ENCODE measurements at regions not wholly inside any gene's neighbourhood (a gene's known extent, or its start where the extent isn't known, plus 50 kb on each side); places are given as distances from the start of the nearest gene placed in this dataset.
"Not testable (repeated sequence)": the region's sequence is repeated elsewhere in the genome, so short reads cannot be mapped to it uniquely, and the experiment has no call there.

DNA sequence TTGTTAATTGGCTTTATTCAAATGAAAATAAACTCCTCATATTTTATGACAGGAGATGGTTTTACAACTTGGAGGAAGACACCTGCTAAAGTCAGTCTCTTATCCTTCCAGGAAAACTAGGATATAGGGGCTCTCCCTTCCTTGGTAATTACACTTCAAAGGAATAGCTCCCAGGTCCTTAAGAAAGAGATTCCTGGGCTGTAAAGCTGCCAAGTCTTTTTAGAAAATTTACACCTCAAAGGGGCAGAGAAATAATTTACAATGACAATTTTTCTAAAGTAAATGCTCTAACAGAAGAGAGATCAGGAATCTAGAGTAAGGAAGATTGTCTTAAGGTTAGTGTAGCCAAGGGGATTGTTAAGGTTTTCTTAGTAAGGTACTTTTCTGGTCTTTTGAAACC, 1359.0 kb downstream of the OLFM4 start:
- DNase-seq (ENCODE audit: extremely low read depth, low read depth): no peak

DNA sequence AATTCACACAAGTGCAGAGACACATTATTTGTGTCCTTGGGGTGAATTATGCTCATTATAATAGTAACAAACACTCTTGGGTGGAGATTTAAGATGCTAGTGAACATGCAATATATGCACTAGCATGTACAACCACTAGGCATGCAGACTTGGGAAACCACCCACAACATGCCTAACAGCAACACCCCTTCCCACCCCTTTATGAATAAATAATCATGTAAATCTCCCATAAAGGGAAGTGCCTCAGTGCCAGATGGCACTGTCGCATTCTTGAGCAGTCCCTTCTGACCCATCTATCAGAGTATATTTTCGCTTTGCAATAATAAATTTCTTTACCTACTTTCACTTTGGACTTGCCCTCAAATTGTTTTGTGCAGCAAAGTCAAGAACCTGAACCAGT, 1362.2 kb downstream of the OLFM4 start:
- DNase-seq (ENCODE audit: extremely low read depth, low read depth): no peak

DNA sequence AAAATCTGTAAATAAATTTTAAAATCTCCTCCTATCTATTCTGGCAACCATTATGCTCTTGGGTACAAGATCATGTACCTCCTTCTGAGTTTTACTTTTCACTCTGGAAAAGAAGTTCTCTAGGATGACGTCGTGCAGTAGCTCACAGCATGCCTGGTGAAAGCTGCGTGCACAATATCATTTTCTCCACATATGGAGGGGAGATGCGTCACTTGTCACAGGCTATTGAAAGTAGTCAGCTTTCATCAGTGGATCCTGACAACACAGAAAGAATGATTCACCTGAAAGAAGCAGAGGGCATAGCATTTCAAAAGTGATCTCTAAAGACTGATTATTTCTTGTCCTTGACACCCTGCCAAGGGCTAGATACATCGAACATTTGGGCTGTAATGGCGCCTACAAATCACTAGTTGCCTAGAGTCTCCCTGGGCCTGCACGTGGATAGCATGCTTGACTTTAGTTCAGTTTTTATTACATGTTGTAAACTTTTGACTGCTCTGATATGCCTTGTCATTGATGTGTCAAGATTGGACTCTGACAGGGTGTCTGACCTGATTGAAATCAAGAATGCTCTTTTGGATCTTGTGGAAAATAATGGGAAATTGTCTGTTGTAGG, 1365.6 kb downstream of the OLFM4 start:
- DNase-seq (ENCODE audit: extremely low read depth, low read depth): no peak

DNA sequence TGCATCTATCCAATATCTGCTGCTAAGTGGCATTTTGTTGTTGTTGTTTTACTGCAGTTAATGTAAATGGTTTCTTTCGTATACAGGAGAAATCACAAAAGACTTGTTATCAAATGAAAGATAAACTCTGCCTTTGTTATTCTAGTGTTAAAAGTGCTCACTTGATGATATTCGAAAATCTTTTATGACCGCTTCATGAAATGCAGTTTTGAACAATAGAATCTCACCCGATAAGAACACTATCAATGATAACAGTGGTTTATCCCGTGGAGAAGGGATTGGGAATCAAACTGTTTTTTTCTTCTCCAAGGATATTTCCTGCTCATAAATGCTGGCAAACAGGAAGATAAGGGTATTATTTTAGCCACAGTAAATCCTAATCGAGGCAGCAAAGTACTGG, 1366.3 kb downstream of the OLFM4 start:
- no peak for DNase-seq (ENCODE audit: extremely low read depth, low read depth)

DNA sequence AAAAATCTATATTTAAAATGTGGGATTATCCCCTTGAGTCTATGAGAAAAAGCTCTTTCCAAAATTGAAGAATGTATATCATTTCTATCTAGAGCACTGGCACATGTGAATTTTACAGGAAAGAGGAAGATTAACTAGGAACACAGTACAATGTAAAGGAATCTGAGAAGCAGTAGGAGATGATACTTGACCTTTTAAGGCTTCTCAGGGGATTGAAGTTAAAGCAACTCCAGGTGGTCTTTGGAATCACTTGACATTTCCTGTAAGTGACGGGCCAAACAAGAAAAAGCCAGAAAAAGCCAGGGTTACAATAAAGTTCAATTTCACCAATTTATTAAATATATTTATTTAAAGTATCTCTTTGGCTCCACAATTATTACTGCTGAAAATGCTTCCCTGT, 1373.9 kb downstream of the OLFM4 start:
- DNase-seq (ENCODE audit: extremely low read depth, low read depth): no peak

DNA sequence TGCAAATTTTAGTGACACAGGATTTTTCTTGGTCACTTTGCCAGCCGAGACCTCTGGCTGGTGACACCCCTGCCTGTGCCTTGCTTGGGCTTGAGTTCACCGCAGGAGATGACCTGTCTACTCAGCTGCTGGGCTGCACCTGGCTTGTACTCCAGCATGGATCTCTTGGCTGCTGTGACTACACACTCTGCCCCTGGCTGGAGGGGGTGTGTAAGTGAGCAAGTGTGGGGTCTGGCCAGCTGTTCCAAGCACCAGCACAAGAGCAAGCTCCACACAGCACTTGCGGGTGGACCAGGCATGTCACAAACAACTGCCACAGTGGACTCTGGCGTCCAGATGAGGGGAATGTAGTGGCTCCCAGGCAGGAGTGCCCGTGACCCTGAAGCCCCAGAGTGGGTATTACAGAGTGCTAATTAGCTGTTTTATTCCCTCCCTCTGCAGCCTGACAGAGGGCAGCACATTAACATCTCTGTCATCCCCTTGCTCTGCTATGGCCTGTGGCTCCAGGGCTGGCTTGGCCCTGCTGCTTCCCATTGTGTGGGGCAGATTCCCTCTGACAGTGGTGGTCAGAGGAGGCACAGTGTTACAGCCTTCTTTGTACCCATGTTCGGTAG, 1387.2 kb downstream of the OLFM4 start:
- no peak for DNase-seq (ENCODE audit: extremely low read depth, low read depth)

DNA sequence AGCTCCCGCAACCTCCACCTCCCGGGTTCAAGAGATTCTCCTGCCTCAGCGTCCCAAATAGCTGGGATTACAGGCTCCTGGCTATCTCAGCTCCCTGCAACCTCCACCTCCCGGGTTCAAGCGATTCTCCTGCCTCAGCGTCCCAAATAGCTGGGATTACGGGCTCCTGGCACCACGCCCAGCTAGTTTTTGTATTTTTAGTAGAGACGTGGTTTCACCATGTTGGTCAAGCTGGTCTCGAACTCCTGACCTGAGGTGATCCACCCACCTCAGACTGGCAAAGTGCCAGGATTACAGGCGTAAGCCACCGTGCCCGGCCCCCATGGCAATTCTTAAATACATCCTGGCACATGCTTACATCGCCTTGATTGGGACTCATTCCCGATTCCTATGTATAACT, 1394.3 kb downstream of the OLFM4 start:
- not testable (repeated sequence) for DNase-seq (ENCODE audit: extremely low read depth, low read depth)

DNA sequence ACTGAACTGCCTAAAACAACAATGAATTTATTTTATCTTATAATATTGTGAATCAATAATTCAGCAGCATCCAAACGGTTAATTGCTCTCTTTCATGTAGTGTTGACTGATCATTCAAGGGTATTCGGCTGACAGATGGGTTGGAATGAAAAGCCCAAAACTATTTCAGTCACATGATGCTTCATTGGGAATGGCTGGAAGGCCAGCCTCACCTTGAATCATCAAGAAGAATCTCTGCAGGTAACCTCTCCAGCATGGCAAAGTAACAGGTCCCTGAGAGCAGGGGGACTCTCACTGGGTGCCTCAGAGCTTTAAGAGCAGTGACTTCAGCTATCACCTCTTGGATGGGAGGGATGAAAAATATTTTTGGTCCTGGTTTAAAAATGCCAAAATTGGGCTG, 1395.7 kb downstream of the OLFM4 start:
- DNase-seq (ENCODE audit: extremely low read depth, low read depth): no peak

DNA sequence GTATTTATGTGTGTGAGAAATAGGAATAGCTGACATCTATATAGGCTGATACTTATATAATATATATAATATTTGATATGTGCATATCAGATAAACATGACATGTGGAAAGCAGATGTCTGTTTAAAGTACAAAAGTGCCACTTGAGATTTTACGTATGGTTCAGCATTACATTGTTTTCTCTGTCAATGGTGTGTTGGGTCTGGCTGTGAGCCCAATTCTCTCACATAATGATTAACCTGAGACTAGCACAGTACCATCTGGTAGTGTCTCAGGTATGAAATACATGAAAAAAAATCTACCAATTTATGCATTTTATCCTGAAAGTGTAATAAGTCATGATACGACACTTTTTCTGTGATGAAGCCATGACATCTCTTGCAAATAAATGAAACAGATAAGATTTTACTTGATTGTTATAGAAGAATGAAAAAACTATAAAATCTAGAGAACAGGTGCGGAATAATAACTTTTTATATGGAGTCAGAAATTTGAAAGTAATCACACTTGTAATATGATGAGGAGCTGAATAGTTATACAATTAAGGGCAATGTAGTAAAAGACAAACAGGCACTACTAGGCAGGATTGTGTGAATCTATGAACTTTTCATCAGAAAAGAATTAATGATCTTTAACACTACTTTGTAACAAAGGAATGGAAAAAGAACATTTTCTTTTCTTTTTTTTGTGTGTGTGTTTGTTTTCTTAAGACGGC, 1405.0 kb downstream of the OLFM4 start:
- DNase-seq (ENCODE audit: extremely low read depth, low read depth): no peak

DNA sequence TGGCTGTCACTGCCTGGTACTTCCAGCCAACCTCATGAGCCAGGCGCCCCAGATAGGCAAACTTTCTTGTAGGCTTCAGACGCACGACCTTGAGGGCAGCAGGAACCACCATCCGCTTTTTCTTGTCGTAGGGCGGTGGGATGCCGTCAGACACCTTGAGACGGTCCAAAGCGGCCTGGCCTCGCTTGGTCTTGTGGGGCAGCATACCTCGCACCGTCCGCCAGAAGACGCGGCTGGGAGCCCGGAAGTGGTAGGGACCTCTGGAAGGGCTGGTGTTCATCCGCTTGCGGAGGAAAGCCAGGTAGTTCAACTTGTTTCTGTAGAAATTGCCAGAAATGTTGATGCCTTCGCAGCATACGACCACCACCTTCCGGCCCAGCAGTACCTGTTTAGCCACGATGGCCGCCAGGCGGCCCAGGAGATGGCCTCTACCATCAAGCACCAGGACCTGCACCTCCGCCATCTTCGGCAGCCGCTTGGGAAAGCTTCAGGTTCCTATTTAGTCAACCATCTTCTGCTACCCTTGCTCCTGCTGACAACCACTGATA, 1412.3 kb downstream of the OLFM4 start:
- not testable (repeated sequence) for DNase-seq (ENCODE audit: extremely low read depth, low read depth)

DNA sequence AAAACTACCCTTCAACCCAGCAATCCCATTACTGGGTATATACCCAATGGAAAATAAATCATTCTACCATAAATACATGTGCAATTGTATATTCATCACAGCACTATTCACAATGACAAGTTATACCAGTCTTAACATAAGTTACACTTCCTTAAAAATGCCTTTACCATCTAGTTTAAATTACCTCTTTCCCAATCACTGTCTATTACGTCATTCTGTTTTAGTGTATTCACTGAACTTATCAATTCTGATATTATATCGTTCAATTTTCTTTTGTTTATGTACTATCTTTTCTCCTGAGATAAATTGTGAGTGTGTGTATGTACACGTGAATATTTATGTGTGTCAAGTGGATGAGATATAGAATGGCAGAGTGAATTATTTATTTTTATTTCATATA, 1416.8 kb downstream of the OLFM4 start:
- DNase-seq (ENCODE audit: extremely low read depth, low read depth): no peak

DNA sequence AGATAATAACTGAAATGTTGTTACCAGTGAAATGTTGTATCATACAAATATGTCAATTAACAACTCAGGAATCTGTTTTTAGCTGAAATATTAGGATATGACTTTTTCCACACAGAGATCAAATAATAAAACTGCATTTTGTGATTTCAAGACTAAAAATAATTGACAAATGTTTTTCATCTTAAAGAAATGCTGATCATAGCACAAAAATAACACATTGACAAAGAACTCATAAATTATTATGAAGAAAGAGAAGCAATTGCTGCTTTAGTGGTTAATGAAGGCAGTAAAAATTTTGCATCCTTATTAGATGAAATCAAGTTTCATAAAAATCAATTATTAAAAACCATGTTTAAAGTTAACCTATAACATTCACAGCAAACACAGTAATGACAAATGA, 1417.3 kb downstream of the OLFM4 start:
- no peak for DNase-seq (ENCODE audit: extremely low read depth, low read depth)

DNA sequence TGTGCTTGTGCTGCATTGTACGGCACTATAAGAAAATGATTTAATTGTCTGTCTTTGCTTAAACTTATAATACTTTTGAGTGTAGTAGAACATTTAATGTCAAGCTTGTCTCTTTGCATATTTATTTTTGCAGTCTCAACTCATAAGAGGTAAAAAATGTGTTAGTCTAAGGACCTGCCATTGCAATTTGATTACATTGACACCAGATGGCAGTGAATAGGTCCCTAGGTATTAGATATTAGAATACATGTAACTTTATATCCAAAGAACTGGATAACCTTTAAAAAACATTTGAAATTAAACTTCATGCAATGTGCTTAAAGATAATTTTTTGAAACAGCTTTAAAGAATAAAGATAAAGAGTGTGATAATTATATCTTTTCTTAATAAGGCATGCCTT, 1421.3 kb downstream of the OLFM4 start:
- no peak for DNase-seq (ENCODE audit: extremely low read depth, low read depth)

DNA sequence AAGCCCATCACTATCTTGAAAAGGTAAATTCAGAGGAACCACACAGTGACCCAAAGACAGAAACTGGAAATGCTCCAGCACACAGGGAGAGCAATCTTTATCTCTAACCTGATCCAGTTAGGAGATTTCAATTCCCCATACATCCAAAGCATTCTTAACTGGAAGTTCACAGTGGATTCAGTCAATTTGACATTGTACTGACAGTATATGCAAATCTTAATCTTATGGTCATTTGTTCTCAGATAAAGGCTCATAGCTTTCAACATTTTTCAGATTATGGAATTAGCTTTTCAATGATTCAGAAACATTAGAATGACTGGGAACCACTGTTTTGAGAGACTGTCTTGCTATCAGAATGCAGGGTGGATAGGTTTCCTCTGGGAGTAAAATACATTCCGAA, 1455.6 kb downstream of the OLFM4 start:
- no peak for DNase-seq (ENCODE audit: extremely low read depth, low read depth)

DNA sequence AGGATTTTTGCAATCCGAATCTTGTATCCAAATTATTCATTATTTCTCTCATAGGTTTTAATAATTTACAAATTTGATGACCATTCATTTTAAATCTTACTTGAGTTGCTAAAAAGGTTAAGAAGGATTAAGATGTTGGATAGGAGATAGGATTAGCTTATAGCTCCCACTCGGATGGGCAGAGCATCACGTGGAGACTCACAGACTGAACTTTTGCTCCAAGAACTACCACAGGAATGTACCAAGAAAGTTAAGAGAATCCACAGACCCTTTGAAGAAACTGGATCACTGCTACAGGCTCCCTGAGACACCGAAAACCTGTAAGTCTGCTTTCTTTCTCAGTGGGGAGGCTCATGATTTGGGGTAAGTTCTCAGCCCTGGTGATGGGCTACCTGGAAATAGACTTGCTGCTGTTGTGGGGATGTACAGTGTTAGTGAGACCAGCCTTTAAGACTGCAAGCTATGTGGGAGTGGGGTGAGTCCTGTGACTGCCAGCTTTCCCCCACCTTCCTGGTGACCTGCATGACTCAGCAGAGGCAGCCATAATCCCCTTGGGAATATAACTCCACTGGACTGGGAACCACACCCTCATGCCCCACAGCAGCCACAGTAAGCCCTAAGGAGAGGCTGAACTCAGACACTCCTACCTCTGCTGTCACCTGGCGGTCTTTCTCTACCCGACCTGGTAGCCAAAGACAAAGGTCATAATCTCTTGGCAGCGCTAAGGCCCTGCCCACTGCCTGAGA, 1458.0 kb downstream of the OLFM4 start:
- no peak for DNase-seq (ENCODE audit: extremely low read depth, low read depth)

DNA sequence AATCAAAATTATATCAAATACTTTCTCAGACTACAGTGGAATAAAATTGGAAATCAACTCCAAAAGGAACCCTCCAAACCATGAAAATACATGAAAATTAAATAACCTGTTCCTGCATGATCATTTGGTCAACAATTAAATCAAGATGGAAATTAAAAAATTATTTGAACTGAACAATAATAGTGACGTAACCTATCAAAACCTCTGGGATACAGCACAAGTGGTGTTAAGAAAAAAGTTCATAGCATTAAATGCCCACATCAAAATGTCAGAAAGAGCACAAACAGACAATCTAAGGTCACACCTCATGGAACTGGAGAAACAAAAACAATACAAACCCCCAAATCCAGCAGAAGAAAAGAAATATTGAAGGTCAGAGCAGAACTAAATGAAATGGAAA, 1460.7 kb downstream of the OLFM4 start:
- no peak for DNase-seq (ENCODE audit: extremely low read depth, low read depth)

DNA sequence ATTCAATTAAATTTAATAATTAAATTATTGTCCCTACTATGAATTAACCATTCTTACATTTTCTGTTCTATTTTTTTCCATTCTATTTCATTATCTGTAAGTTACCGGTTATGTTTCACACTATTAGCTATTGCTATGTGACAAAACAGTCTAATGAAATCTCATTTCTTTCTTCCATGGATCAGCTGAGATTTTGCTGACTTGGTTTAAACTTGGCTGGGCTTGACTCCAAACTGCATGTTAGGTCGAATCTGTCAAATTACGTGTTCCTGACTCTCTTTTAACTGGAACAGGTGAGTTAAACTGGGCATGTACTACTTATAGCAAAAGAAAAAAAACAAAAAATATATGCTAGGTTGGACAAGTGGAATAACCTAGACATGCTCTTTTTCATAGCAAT, 1464.4 kb downstream of the OLFM4 start:
- DNase-seq (ENCODE audit: extremely low read depth, low read depth): no peak

DNA sequence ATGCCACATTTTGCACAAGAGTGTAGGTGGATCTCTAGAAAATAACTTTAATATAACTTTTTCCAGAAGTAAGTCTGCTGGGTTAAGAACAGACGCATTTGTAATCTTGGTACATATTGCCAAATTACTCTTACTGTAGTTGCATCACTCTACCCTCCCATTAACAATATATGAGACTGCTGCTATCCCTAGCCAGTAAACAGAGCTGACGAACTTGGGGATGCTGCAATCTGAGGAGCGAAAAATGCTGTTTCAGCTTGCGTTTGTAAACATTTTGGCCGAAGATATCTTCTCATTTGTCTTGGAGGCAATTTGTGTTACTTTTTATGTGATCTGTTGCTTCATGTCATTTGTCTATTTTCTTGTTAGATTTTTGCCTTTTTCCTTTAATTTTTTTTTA, 1482.8 kb downstream of the OLFM4 start:
- DNase-seq (ENCODE audit: extremely low read depth, low read depth): peak; percentile 59

DNA sequence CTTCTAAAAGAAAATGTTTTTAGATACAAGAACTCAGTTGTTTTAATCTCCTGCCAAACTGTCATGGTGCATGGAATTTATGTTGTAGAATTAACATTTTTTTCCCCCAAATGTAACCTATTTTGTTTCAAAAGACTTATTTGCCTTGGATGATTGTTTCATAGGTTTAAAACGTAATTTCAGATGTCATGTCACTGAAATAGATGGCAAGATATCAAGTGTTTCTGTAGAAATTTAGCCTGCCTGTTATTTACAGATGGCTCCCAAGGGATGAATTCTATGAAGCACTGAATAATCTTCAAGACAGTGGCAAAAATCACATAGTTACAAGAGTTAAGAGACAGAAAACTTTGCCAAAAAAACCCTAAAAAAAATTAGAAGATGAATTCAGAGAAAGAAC, 1484.6 kb downstream of the OLFM4 start:
- DNase-seq (ENCODE audit: extremely low read depth, low read depth): peak; percentile 20

DNA sequence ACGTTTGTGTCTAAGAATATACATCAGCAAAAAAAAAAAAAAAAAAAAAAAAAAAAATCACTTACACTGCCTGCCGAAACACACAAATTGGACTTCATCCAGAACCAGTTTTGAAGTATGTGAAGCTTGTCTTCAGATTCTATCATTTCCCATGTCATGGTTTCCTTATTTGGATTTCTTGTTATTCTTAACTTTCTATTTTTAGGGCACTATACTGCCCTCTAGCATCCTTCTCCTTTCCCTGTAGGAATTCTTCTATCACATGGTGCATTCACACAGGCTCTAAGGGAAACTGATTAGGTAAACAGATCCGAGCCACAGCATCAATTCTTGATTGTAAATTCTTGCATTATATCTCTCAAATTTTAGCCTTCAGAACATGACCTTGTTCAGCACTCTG, 1507.5 kb downstream of the OLFM4 start:
- DNase-seq (ENCODE audit: extremely low read depth, low read depth): peak; percentile 14

DNA sequence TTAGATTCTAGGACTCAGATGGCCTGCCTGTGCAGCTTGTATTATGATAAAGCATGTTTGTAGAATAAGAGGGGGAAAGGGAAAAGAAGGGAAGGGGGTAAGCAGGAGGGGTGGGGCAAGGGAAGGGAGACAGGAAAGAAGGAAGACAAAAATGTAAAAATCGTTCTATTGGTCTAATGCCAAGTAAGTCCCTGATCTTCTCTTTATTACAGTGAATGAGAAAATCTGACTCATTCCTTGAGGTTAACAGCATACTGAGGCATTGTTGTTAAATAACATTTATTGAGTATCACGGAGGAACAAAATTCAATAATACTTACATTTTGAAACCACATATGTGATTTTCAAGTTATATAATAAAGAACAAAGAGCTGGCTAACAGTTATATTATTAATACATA, 1534.7 kb downstream of the OLFM4 start:
- DNase-seq (ENCODE audit: extremely low read depth, low read depth): no peak
